COLO668 (cell line): ENCODE measurements at regions not wholly inside any gene's neighbourhood (a gene's known extent, or its start where the extent isn't known, plus 50 kb on each side); places are given as distances from the start of the nearest gene placed in this dataset.
"Not testable (repeated sequence)": the region's sequence is repeated elsewhere in the genome, so short reads cannot be mapped to it uniquely, and the experiment has no call there.

Experiments used
- DNase-seq: peaks from one replicate; lab custom pipeline; 2025; ENCODE audit not compliant: unreplicated experiment; lab: John Stamatoyannopoulos, UW

GRCh38 chr7:39824456-39825200 lies 125.4 kb upstream of the CDK13 start:
- no peak for DNase-seq

GRCh38 chr7:39825401-39825980 lies 124.6 kb upstream of the CDK13 start:
- no peak for DNase-seq

- no peak for DNase-seq
These were observed 123.9 kb upstream of the CDK13 start for GRCh38 chr7:39826166-39826565.

- no peak for DNase-seq
These were observed 122.5 kb upstream of the CDK13 start for GRCh38 chr7:39827571-39827970.

GRCh38 chr7:39829028-39829427 lies 121.0 kb upstream of the CDK13 start:
- no peak for DNase-seq

- no peak for DNase-seq
These were observed 117.5 kb upstream of the CDK13 start for GRCh38 chr7:39832519-39833085.

- peak; percentile 93 for DNase-seq
These were observed 116.8 kb upstream of the CDK13 start for GRCh38 chr7:39833180-39833799.

- not testable (repeated sequence) for DNase-seq
These were observed 116.0 kb upstream of the CDK13 start for GRCh38 chr7:39833865-39834634.

- peak; percentile 60 for DNase-seq
These were observed 111.7 kb upstream of the CDK13 start for GRCh38 chr7:39838326-39838725.

GRCh38 chr7:39845006-39845405 lies 105.0 kb upstream of the CDK13 start:
- no peak for DNase-seq

GRCh38 chr7:39847227-39847626 lies 102.8 kb upstream of the CDK13 start:
- DNase-seq: no peak

GRCh38 chr7:39851466-39852045 lies 98.5 kb upstream of the CDK13 start:
- DNase-seq: no peak

- not testable (repeated sequence) for DNase-seq
These were observed 95.3 kb upstream of the CDK13 start for GRCh38 chr7:39854616-39855324.

- no peak for DNase-seq
These were observed 94.8 kb upstream of the CDK13 start for GRCh38 chr7:39855325-39855674.

GRCh38 chr7:39863675-39864322 lies 86.3 kb upstream of the CDK13 start:
- DNase-seq: not testable (repeated sequence)

- DNase-seq: not testable (repeated sequence)
These were observed 80.1 kb upstream of the CDK13 start for GRCh38 chr7:39869888-39870522.

GRCh38 chr7:39871610-39872009 lies 78.4 kb upstream of the CDK13 start:
- not testable (repeated sequence) for DNase-seq

GRCh38 chr7:39880556-39880955 lies 69.5 kb upstream of the CDK13 start:
- no peak for DNase-seq

GRCh38 chr7:39882148-39882784 lies 67.8 kb upstream of the CDK13 start:
- no peak for DNase-seq
